NCI-H1105 (cell line): ENCODE measurements at regions not wholly inside any gene's neighbourhood (a gene's known extent, or its start where the extent isn't known, plus 50 kb on each side); places are given as distances from the start of the nearest gene placed in this dataset.
"Not testable (repeated sequence)": the region's sequence is repeated elsewhere in the genome, so short reads cannot be mapped to it uniquely, and the experiment has no call there.

Source experiments
- DNase-seq: peaks from one replicate; lab custom pipeline; 2025; lab: John Stamatoyannopoulos, UW

DNA sequence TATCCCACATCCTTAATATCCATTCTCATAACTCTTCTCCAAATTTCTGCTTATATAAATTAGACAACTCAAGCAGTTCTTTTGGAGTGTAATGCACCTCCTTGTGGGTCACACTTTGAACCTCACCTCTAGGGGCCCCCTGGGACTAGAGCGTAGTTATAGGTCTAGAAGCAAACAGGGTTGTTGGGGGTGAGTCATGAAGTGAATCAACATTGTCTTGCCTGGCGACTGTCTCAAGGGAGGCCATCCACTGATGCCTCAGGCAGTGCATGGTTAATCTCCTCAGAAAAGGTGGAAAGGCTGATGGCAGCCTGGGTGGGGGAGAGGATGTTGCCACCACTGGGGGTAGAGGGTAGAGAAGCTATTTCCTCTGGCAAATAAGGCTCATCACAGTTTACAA lies 129.1 kb downstream of the TNFRSF21 start:
- DNase-seq = no peak

DNA sequence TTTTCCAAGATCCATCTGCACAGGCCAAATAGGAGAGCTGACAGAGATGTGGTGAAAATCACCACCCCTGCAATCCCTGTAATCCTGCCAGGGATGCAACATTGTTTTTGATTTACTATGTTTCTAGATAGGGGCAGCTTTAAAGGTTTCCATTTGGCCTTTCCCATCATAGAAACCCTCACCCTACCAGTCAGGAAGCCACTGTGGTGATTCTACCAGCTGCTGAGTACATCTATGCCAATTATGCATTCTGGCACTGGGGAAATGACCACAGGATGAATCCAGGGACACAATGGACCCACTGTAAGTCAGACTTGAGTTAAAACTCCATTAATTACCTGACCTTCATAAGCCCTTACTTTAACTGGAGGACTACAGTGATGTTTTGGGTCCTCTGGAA lies 130.4 kb downstream of the TNFRSF21 start:
- DNase-seq = no peak

DNA sequence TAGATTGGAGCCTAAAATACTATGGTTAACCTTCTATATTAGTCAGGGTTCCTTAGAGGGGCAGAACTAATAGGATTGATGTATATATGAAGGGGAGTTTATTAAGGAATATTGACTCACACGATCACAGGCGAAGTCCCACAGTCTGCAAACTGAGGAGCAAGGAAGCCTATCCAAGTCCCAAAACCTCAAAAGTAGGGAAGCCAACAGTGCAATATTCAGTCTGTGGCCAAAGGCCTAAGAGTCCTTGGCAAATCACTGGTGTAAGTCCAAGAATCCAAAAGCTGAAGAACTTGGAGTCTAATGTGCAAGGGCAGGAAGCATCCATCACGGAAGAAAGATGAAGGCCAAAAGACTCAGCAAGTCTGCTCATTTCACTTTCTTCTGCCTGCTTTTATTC lies 133.5 kb upstream of the ADGRF1 start:
- no peak for DNase-seq

DNA sequence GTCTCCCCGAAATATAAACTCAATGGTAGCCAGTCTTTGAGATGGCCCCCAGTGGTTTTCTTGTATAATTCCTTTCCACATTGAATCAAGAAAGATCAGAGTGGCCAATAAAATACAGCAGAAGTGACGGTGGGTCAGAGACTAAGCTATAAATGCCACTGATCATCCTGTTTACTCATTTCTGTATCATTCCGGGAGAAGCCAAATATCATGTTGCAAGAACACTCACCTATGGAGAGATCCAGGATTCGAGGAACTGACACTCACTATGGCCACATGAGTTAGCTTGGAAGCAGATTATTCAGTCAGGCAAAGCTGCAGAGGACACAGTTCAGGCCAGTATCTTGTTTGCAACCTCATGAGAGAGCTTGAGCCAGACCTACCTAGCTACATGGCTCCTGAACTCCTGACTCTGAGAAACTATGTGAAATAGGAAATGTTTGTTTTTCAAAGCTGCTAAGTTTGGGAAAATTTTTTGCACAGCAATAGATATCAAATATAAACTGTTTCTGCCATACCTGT lies 132.4 kb upstream of the ADGRF1 start:
- no peak for DNase-seq

DNA sequence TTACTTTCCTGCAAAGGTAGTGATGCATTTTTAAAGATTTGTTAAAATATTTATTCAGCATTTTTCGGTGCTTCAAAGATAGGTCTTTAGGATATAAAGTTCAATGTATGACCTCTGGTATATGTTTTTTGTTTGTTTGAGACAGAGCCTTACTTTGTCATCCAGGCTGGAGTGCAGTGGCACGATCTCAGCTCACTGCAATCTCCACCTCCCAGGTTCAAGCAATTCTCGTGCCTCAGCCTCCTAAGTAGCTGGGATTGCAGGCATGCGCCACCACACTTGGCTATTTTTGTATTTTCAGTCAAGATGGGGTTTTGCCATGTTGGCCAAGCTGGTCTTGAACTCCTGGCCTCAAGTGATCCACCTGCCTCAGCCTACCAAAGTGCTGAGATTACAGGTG lies 131.9 kb upstream of the ADGRF1 start:
- DNase-seq = not testable (repeated sequence)

DNA sequence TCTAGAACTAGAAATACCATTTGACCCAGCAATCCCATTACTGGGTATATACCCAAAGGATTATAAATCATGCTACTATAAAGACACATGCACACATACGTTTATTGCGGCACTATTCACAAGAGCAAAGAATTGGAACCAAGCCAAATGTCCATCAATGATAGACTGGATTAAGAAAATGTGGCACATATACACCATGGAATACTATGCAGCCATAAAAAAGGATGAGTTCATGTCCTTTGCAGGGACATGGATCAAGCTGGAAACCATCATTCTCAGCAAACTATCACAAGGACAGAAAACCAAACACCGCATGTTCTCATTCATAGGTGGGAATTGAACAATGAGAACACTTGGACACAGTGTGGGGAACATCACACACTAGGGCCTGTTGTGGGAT lies 131.0 kb upstream of the ADGRF1 start:
- not testable (repeated sequence) for DNase-seq

DNA sequence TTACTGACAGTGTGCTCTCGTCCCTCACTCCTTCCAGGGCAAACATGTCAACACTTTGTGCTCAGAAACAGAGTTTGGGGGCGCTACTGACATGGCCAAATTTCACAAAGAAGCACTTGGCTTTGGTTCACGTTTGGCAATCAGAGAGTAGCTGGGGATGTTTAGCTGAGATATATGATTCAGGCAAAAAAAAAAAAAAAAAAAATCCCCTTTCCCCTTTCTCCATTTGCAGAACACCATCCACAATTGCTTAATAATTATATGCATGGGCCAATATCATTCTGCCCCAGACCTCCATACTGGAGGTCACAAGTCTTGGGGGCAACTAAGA lies 128.4 kb upstream of the ADGRF1 start:
- no peak for DNase-seq

DNA sequence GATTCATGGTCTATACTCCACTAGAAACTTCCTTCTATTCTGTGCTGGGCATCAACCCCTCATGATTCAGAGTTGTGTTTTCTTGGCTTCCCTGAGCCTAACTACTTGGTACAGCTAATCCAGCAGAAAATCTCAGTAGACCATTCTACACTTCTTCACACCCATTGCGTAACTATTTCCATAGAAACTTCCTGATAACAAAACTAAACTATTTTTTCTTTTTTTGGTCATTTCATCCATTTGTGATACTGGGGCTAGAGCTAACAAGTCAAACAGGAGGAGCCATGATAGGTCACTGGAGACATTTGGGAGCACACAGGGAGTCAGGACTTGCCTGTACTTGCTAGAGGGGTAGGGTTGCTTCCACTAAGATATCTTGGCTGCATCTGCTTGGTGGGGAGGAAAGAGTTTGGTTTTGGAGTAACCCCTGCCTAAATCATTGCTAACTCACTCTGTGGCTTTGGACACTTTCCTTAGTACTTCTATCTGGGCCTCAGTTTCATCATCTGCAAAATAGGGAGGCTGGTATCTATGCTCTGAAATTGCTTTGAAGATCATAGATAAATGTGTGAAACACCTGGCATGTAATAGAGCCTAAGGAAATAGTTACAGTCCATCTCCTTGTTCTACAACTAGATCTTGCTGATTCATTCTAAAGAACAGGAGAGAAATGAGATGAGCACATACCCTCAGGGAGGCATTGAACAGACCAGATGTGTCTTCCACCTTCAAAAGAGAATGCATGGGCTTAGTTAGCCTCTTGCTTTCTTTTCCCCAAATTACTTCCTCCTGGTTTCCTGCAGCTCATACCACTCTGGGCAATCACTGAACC lies 127.9 kb upstream of the ADGRF1 start:
- DNase-seq = no peak

DNA sequence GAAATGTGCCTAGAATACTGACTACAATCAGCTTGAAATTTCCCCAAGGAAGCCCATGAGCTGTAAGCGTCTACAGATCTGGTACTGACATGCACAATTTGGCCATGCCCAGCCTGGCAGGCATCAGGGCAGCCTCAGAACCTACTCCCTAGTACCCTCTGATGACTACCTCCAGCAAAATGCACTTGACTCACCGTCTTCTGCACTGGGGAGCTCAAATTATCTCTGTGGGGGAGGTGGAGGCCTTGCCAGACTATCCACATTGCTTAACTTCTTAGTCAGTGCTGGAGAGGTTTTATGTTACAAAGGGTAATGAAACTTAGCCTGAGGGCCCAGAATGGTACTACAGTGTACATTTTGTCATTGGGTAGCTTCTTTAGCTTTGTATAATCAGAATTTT lies 126.0 kb upstream of the ADGRF1 start:
- no peak for DNase-seq

DNA sequence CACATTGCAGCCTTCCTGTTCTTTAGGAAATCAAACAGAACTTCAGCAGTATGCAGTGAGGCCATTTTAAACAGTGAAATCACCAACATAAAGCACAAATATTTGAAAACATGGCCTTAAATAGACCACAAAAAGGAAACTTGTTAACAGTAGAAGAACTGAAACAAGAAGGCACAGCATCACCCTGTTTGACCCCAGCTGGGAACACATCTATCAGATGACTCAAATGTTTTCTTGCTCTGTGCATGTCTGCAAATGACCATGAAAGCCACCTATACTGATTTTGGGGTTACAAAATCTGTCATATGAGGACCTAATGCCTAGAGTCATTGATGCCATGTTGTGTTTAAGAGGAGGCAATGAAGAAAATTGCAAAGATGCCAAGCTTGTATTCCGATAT lies 123.8 kb upstream of the ADGRF1 start:
- no peak for DNase-seq

DNA sequence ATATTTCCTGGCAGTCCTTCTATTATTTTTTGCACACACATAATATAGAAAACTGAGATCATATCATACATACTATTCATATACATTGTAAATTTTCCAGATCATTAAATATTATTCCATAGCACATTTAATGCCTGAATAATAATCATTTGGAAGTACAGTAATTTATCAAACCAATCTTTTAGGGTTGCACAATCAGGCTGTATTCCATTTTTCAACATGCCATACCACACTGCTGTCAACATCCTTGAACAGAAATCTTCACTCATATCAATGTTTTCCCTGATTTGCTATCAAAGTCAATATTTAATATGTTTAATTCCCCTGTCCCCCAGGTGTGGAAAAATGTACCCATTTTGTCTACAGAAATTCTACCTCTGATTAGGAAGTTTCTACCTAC lies 122.7 kb upstream of the ADGRF1 start:
- DNase-seq = no peak

DNA sequence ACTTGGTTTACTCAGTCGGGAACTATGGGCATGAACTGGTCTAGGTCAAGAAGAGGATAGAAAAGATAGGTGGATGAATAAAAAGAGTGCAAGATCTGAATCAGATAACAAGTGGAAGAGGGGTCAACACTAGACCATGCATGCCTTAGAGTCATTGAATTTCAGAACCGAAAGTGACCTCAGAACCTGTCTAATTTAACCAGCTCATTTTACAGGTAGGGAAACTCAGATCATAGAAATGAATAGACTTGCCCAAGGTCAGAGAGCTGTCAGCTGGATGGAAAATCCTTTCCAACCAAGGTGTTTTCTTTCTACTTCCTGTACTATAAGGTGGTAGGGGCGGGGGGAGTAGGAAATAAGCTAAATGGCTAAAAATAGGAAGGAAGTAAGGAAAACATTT lies 121.4 kb upstream of the ADGRF1 start:
- DNase-seq = no peak

DNA sequence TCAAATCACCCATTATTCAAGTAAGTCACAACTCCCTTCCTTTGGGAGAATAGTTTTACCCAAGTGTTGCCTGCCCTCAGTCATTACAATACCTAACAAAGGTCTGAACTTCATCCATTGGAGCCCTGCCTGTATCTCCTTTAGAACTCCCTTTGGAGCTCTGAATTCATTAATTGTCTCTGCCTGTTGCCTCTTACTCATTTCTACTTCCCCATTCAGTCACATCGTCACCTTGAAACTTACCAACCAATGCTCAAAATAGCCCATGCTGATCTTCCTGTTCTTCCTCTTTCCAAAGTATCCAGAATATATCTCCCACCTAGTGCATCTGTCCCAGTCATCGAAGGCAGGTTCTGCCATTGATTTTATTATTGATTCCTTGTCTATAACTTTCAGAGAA lies 120.7 kb upstream of the ADGRF1 start:
- DNase-seq = no peak

DNA sequence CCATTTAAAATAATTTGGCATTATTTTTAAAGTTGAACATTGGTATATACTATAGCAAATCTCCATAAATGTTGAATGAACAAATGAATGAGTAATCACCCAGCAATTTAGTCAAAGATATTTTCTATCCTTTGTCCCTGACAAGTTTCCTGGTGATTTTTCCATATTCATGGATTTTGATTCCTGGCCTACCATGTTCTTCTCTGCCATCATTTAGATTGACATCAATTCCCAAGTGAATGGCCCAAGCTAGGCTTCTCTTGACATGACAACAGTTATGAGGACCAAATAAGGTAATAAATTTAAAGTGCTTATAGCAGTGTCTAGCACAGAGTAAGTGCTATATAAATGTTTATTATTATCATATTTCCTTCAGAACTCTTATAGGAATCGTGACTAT lies 120.1 kb upstream of the ADGRF1 start:
- no peak for DNase-seq

DNA sequence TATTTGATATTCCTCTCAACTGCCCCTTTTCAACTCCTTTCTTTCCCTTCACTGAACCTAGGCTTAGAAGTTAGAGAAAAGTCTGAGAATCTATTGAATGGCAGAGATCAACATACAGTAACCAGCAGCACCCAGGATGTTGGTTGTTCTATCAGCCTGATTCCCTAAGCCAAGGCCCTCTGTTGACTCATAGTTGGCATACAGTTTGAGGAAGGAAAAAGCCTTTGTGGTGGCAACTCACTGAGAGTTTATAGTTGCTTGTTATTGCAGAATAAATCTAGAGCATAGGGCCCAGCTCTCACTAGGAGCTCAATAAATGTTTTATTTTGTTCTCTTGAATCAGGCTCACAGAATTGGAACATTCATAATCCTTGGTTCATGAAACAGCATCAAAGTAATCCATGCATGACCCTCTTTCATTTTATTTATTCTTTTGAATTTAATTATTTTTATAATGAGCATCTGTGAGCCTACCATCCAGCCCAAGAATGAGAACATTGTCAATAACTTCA lies 119.1 kb upstream of the ADGRF1 start:
- DNase-seq = no peak

DNA sequence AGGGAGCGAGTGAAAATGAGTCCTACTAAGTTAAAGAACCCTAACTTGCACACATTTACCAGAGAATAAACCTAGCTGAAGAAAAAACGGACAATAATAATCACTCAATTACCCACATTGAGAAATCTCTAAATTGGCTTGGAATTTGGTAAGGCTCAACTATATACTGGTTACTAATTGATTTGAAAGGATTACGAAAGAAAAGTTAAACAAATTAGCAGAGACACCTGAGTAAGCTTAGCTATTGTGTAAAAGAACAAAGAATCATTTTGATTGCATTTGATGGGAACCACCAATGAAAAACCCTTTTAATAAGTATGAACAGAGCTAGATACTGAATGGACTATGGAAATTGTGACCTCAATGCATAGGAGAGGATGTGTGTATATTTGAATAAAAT lies 118.6 kb upstream of the ADGRF1 start:
- no peak for DNase-seq

DNA sequence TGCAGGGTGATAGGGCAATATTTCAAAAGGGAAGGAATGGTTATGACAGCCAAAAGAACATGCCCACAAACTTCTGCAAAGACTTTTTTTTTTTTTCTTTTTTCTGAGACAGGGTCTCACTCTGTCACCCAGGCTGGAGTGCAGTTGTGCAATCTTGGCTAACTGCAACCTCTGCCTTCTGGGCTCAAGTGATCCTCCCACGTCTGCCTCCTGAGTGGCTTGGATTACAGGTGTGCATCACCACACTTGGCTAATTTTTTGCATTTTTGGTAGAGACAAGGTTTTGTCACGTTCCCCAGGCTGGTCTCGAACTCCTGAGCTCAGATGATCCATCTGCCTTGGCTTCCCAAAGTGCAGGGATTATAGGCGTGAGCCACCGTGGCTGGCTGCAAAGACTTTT lies 117.6 kb upstream of the ADGRF1 start:
- no peak for DNase-seq

DNA sequence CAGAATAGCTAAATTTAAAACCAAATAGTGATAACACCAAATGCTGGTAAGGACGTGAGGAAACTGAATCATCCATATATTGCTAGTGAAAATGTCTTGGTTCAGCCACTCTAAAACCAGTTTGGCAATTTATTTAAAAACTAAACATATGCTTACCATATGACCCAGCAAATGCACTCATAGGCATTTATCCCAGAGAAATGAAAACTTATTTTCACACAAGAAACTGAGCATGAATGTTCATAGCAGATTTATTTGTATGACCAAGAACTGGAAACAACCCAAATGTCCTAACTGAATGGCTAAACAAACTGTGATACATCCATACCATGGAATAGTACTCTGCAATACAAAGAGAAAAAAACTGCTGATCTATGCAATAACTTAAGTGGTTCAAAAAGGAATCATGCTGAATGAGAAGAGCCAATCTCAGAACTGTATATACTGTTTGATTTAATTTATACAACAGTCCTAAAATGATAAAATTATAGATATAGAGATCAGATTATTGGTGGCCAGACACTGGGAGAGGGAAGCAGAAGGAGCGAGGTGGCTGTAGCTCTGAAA lies 115.6 kb upstream of the ADGRF1 start:
- DNase-seq = no peak

DNA sequence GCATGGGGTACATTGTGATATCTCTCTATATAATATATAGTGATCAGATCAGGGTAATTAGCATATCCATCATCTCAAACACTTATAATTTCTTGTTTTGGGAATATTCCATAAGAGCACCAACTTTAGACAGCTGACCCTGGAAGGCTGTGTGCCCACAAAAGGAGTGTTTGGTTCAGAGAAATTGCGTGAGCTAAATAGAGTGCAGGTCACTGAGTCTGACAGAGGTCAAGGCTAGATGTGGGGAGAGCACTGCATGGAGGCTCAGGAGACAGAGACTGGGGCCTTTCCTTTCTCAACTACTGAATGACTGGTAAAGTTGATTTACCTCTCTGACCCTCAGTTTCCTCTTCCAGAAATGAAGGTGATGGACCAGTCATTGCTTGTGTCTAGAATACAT lies 114.9 kb upstream of the ADGRF1 start:
- no peak for DNase-seq

DNA sequence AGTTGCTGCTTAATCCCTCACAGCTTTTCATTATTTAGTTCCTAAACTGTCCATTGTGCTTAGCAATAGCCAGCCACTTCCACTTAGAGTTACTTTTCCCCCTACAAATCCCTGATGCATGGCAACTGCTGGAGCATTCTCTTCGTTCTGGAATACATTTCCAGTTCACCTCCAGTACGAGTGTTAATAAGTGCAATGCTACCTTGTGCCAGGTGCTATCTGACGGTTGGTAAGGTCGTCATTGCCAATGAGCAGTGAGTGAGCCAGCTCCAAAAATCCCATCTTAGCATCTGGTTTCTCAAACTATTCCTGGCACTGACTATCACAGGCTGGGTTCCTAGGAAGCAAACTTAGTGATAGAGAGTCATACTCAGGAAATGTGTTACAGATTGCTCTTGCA lies 114.1 kb upstream of the ADGRF1 start:
- no peak for DNase-seq

DNA sequence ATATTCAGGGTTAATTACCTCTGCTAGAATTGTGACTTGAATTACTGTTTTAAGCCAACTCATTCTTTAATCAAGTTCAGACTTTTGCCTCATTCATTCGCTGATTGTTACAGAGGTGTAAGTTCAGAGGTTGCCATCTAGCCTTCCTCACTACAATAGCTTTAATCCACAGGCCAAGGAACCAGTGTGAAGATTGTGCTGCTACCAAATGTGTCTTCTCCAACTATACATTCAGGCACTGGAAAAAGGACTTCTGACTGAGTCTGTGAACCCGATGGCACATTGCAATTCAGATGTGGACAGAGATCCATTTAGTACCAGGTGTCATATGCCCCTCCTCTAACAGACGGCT lies 111.2 kb upstream of the ADGRF1 start:
- DNase-seq = no peak

DNA sequence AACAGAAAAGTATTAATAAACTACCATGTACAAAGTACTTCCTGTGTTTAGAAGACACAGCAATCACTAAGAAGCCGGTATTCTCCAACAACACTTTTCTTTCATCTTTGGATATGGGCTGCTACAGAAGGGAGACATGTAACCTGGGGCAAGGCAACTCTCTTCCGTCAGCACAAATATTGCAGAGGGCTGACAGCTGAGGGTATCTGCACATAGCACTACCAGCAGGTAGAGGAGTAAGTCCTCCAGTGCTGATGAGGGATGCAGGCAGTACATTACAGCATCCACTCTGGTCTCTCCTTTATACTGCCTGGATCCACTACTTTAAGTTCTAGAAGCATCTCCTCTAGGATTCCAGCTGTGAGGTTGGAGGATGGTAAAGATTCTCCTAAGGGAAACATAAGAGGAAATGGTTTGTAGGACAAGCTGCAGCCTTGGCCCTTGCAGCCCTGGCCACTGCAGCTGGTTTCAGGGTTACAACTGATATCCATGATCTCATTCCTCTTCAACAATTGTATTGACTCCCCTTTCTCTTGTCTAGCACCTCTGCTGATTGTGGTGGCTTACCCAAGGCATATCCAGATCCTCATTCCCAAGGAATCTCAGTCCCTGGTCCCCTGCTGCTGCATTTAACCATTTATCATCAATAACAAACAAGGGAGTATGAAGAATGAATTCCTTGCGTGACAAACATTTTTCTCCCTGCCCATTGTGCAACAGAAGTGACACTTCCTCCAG lies 110.7 kb upstream of the ADGRF1 start:
- DNase-seq = no peak

DNA sequence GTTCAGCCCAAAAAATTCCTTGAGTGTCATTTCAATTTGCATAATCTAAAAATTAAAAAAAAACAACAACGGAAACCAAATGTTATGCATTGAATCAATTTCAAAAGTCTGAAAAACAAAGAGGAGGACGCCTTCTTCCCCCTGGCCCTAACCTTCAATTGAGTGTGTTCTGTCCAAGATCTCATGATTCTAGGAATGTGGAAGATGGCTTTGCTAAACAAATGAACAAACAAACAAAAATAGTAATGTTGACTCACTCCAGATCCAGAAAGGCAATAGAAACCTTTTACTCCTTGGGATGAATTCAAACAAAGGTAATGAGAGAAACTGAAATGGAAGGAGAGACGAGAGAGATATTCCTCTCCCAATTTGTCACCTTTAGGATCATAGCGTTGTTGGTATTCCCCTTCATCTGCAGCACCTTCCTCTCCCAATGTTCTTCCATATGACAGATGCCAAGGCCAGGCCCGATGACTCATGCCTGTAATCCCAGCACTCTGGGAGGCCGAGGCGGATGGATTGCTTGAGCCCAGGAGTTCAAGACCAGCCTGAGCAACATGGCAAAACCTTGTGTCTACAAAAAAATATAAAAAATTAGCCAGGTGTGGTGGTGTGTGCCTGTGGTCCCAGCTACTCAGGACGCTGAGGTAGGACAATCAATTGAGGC lies 109.2 kb upstream of the ADGRF1 start:
- no peak for DNase-seq
